HCT116 (cell line): ENCODE measurements at regions not wholly inside any gene's neighbourhood (a gene's known extent, or its start where the extent isn't known, plus 50 kb on each side); places are given as distances from the start of the nearest gene placed in this dataset.

Source experiments
- ATAC-seq: fragments of 200-7000 bp; cut with Tn5 transposase; 2 replicates; pipeline ENCODE4 v1.9.1; 2020; ENCODE audit warnings: mild to moderate bottlenecking, moderate library complexity
- BruUV-seq: library from RNA; stranded (reverse); fragments of 400-500 nt; replicated peaks from 2 replicates; lab custom pipeline; 2021; lab: Mats Ljungman, UMichigan
- CTCF ChIA-PET: fragments of 300-600 bp; sonication (Branson Sonifier 250); formaldehyde crosslinking; loops from one replicate; lab custom pipeline; 2021; ENCODE audit warnings: antibody characterized with exemption; lab: Charles Lee
- POLR2A ChIA-PET: fragments of 300-600, 350-600 bp; sonication (Branson Sonifier 250); formaldehyde crosslinking; loops from one replicate; lab custom pipeline; 2021; ENCODE audit warnings: antibody characterized with exemption; lab: Charles Lee
- RAD21 ChIA-PET, 2 experiments: fragments of 300-600 bp; sonication (Branson Sonifier 250); formaldehyde crosslinking; loops; one replicate each; lab custom pipeline; 2023; ENCODE audit warnings: low total read pairs in 2 of 2; ENCODE audit not compliant: uncharacterized antibody in 2 of 2, unreplicated experiment in 2 of 2, low non-redundant PET in 1 of 2; lab: Charles Lee
- DNase-seq: peaks from one replicate; pipeline ENCODE4 v3.0.0-alpha.2; 2010; ENCODE audit warnings: low read depth, low spot score
- H2AFZ ChIP-seq: fragments of 200-600 bp; shearing (Covaris generic), sonication (generic); 2 replicates; pipeline ENCODE4 v1.6.1; 2017; ENCODE audit warnings: low read depth, mixed run types, mixed read lengths, antibody characterized with exemption, low read length; ENCODE audit not compliant: poor library complexity, severe bottlenecking
- H3K27ac ChIP-seq: 2 replicates; pipeline ENCODE4 v1.5.1; 2012; ENCODE audit warnings: low read depth, low read length
- H3K27me3 ChIP-seq: fragments of 200-600 bp; sonication (generic); 2 replicates; pipeline ENCODE4 v1.6.1; 2016; ENCODE audit warnings: mixed run types, low read length, mixed read lengths; ENCODE audit not compliant: insufficient read depth
- H3K36me3 ChIP-seq, 2 experiments: fragments of 200-500 bp in 1 of 2; fragments of 200-600 bp in 1 of 2; sonication (Bioruptor generic) in 1 of 2; sonication (generic) in 1 of 2; 2 replicates each; pipeline versions ENCODE4 v1.5.1 to v1.6.1; 2014 to 2016; ENCODE audit warnings: low read length in 2 of 2, inconsistent platforms in 1 of 2, mixed read lengths in 1 of 2, mixed run types in 1 of 2; ENCODE audit not compliant: insufficient read depth in 2 of 2, control insufficient read depth in 1 of 2
- H3K4me1 ChIP-seq, 2 experiments: fragments of 200-600 bp in 1 of 2; sonication (generic) in 1 of 2; 2 replicates each; pipeline versions ENCODE4 v1.5.1 to v1.6.1; 2012 to 2017; ENCODE audit warnings: low read length in 2 of 2, inconsistent platforms in 1 of 2, mild to moderate bottlenecking in 1 of 2, mixed read lengths in 1 of 2, mixed run types in 1 of 2, moderate library complexity in 1 of 2; ENCODE audit not compliant: insufficient read depth in 2 of 2, control insufficient read depth in 1 of 2
- H3K4me2 ChIP-seq: fragments of 200-600 bp; sonication (generic); 2 replicates; pipeline ENCODE4 v1.6.1; 2017; ENCODE audit warnings: mixed run types, low read length, mixed read lengths
- H3K4me3 ChIP-seq, 2 experiments: fragments of 200-600 bp in 1 of 2; sonication (generic) in 1 of 2; replicated peaks in 1 of 2; 2 replicates each; pipeline ENCODE4 v1.5.1; 2011 to 2016; ENCODE audit warnings: low read length in 2 of 2, control low read depth in 1 of 2, low read depth in 1 of 2, mild to moderate bottlenecking in 1 of 2, mixed read lengths in 1 of 2, mixed run types in 1 of 2
- H3K79me2 ChIP-seq: fragments of 200-600 bp; sonication (generic); 2 replicates; pipeline ENCODE4 v1.6.1; 2017; ENCODE audit warnings: mild to moderate bottlenecking, mixed run types, low read length, moderate library complexity, mixed read lengths; ENCODE audit not compliant: insufficient read depth
- H3K9ac ChIP-seq: fragments of 200-600 bp; sonication (generic); 2 replicates; pipeline ENCODE4 v1.6.1; 2016; ENCODE audit warnings: low read length, mixed read lengths
- H3K9me2 ChIP-seq: fragments of 200-600 bp; sonication (generic), shearing (Covaris generic); 2 replicates; pipeline ENCODE4 v1.6.1; 2017; ENCODE audit warnings: mixed run types, mild to moderate bottlenecking, moderate library complexity; ENCODE audit not compliant: insufficient read depth
- H3K9me3 ChIP-seq, 2 experiments: fragments of 200-500 bp in 1 of 2; fragments of 200-600 bp in 1 of 2; sonication (Bioruptor generic) in 1 of 2; sonication (generic) in 1 of 2; 2 replicates each; pipeline ENCODE4 v1.6.1; 2014 to 2017; ENCODE audit warnings: low read length in 2 of 2, mixed read lengths in 2 of 2, inconsistent platforms in 1 of 2, low read depth in 1 of 2, mild to moderate bottlenecking in 1 of 2, mixed run types in 1 of 2, moderate library complexity in 1 of 2; ENCODE audit not compliant: control insufficient read depth in 1 of 2, insufficient read depth in 1 of 2
- H4K20me1 ChIP-seq: fragments of 200-600 bp; sonication (generic), shearing (Covaris generic); 2 replicates; pipeline ENCODE4 v1.6.1; 2017; ENCODE audit warnings: mixed run types, mild to moderate bottlenecking, moderate library complexity; ENCODE audit not compliant: insufficient read depth
- EGR1 ChIP-seq: IDR thresholded peaks from 2 replicates; pipeline ENCODE4 v1.6.1; 2012; ENCODE audit warnings: low read depth
- REST ChIP-seq: IDR thresholded peaks from 2 replicates; pipeline ENCODE4 v1.6.1; 2012; ENCODE audit warnings: low read depth
- SIN3A ChIP-seq: IDR thresholded peaks from 2 replicates; pipeline ENCODE4 v1.6.1; 2012; ENCODE audit warnings: low read depth
- SRF ChIP-seq: IDR thresholded peaks from 2 replicates; pipeline ENCODE4 v1.6.1; 2012; ENCODE audit warnings: low read depth
- intact Hi-C: fragments of 100-400 bp; cut with micrococcal nuclease; formaldehyde crosslinking; loops from 2 replicates; pipeline ENCODE4 v1.10.0; 2022

GRCh38 chr21:41671212-41671762 is 95.6 kb downstream of the RIPK4 start:
- RAD21 ChIA-PET, result no interaction called here
- no peak overlapping the region for H3K27ac ChIP-seq

More at GRCh38 chr21:41671212-41671762, 95.6 kb downstream of the RIPK4 start:
- Histone ChIP-seq H3K9me3 (no peaks in the 10 kb centered on the region), H3K4me1 (no peaks in the 10 kb centered on the region), H3K27me3 (no peaks in the 10 kb centered on the region), H4K20me1 (no peaks in the 10 kb centered on the region), H3K9ac (no peak overlapping the region), H3K4me3 (no peak overlapping the region), H3K79me2 (no peaks in the 10 kb centered on the region), H3K36me3 (no peaks in the 10 kb centered on the region), H2AFZ (no peak overlapping the region), H3K4me2 (no peak overlapping the region), H3K9me2 (no peaks in the 10 kb centered on the region)
- no peak for DNase-seq
- no peak for TF ChIP-seq SRF
- no peak for TF ChIP-seq SIN3A
- no peak for TF ChIP-seq EGR1
- no peak for TF ChIP-seq REST
- intact Hi-C loops, result no loop called here
- ChIA-PET CTCF (no interaction called here), POLR2A (no interaction called here)
- no peak for ATAC-seq
- BruUV-seq, result no TSS peak
